ENCODE measurements at regions not wholly inside any gene's neighbourhood (a gene's known extent, or its start where the extent isn't known, plus 50 kb on each side); places are given as distances from the start of the nearest gene placed in this dataset.

DNA sequence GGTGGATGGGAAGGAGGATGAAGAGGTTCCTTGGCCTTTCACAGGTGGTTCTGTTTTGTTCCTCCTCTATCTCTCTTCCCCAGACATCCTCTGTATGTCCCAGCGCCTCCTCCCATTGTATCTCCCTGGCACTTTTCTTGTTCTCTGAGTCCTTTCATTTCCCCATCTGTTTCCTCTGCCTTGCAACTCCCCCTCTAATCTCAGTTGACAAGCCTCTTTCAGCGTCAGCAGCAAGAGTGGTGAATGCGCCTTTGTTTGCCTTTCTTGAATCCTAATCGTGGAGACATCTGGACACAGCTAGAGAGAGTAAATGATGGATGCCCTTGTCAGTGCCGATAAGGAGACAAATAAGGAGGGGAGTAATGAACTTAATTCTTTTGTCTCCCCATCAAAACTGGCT, 167.0 kb downstream of the NDUFA10 start:
- no TSS peak for BruUV-seq (replicated peaks)
- WGBS (ENCODE audit: insufficient coverage, insufficient replicate concordance, low lambda C conversion rate, missing lambda C conversion rate) = 2% methylated on average over 5 of the region's 5 CpGs
- POLR2A ChIA-PET = no interaction called here

More for the DNA sequence above, 167.0 kb downstream of the NDUFA10 start:
- in situ Hi-C loops (cut with MboI) (no loop called here), intact Hi-C loops (cut with micrococcal nuclease; ENCODE audit: unreplicated experiment) (no loop called here)
- Histone ChIP-seq H3K79me2 (ENCODE audit: control insufficient read depth, insufficient read depth, low read length) (no peaks in the 10 kb centered on the region), H4K20me1 (ENCODE audit: control insufficient read depth, insufficient read depth) (no peaks in the 10 kb centered on the region), H3K4me1 (ENCODE audit: control insufficient read depth, insufficient read depth, low read length) (no peaks in the 10 kb centered on the region), H3K27ac (ENCODE audit: control insufficient read depth, insufficient read depth) (no peak overlapping the region), H3K27me3 (replicated peaks in 1 of 2; ENCODE audit: control insufficient read depth in 2 of 2, insufficient read depth in 2 of 2, low read length in 1 of 2) (no peaks in the 10 kb centered on the region; a peak in 1 of 4 replicates), H3K4me2 (ENCODE audit: control insufficient read depth, insufficient read depth) (no peak overlapping the region), H3K9me3 (replicated peaks; ENCODE audit: control insufficient read depth, insufficient read depth, low read length) (no peaks in the 10 kb centered on the region), H2AFZ (ENCODE audit: control insufficient read depth, low read depth, low read length) (no peak overlapping the region), H3K4me3 (no peak overlapping the region), H3K9ac (ENCODE audit: control insufficient read depth, insufficient read depth, low read length) (no peak overlapping the region), H3K36me3 (ENCODE audit: control insufficient read depth in 2 of 2, insufficient read depth in 2 of 2, low read length in 1 of 2) (no peaks in the 10 kb centered on the region)
- no peak for FAIRE-seq
- ChIA-PET CTCF (no interaction called here), RAD21 (ENCODE audit: unreplicated experiment) (no interaction called here), SMC1A (ENCODE audit: uncharacterized antibody, unreplicated experiment) (no interaction called here)
- no peak for DNase-seq (ENCODE audit: low read depth, low spot score)
- TF ChIP-seq LARP7 (IDR thresholded peaks at IDR 0.05) (no peak), BMI1 (IDR thresholded peaks at IDR 0.05; ENCODE audit: borderline replicate concordance) (no peak), MEF2A (IDR thresholded peaks at IDR 0.05; ENCODE audit: insufficient read depth, low read depth, low read length) (no peak), USF1 (IDR thresholded peaks at IDR 0.05; ENCODE audit: borderline replicate concordance, extremely low read length, insufficient read depth, low read depth, low read length) (no peak), BCLAF1 (IDR thresholded peaks at IDR 0.05) (no peak), TAF1 (IDR thresholded peaks at IDR 0.05; ENCODE audit: borderline replicate concordance, low read depth, low read length) (no peak), MEF2B (IDR thresholded peaks at IDR 0.05; ENCODE audit: partially characterized antibody, poor library complexity, severe bottlenecking) (no peak), MYC (IDR thresholded peaks at IDR 0.05; ENCODE audit: insufficient read depth, insufficient read length, insufficient replicate concordance, low read length, severe bottlenecking) (no peak), YBX1 (IDR thresholded peaks at IDR 0.05) (no peak)
- ATAC-seq = no peak

All from GM12878 (cell line).